GM19035 (cell line): ENCODE measurements at regions not wholly inside any gene's neighbourhood (a gene's known extent, or its start where the extent isn't known, plus 50 kb on each side); places are given as distances from the start of the nearest gene placed in this dataset.

Source experiments
- ATAC-seq: cut with Tn5 transposase; IDR thresholded peaks from one replicate; pipeline ENCODE4 v1.9.1; 2021; ENCODE audit not compliant: unreplicated experiment

DNA sequence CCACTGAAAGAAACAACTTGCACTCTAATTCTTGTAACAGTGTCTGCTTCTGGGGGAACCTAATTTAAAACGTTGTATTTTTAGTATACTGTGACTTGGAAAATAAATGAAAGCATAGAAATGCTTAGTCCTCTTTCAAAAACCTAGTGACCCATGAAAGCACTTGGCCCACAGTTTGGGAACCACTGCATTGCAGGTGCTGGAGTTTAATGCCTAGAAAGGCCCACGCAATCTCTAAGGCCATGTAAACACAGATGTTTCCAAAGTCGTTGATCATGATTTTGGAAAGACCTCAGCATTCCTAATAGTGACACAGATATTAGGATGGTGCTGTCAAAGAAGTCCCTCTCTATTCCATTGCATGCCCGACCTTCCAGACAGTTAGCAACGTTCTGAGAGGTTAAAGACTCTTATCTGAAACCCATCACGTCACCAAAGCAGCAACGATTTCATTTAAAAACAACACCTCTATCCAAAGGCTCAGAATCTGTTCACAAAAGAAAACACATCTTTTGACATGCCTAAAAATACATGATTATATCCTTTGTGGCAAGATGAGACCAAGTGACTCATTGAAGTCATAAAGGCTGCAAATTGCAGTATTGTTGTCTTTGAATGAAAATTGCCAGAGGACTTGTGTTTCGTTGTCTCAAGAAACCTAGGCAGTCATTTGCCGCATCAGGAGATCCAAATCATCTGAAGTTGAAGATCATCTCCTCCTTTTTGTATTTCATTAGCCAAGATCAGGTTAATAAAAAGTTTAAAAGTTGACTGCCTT lies 328.0 kb upstream of the ZNF507 start:
- no peak for ATAC-seq

DNA sequence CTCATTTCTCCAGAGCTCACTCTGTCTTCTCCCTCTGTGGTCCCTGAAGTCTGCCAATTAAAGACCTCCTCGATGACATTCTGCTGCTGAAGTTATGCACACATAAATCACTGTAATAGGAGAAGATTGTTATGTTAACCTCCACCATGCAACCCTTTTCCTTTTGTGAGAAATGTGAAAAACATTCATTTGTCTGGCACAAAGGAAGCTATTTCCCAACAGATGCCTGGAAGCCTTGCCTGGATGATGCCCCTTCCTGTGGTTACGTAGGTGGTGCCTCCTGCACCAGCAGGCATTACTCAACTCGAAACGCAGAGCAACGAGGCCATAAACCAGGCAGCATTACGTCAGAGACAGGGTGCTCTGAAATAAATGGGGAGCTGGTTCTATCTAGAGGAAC lies 327.4 kb upstream of the ZNF507 start:
- no peak for ATAC-seq

DNA sequence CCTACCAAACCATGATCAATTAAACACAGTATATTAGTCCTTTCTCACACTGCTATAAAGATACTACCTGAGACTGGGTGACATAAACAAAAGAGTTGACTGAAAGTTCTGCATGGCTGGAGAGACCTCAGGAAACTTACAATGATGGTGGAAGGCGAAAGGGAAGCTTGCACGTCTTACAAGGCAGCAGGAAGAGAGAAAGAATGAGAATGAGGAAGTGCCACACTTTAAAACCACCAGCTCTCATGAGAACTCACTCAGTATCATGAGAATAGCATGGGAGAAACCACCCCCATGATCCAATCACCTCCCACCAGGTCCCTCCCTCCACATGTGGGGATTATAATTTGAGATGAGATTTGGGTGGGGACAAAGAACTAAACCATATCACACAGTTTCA lies 324.9 kb upstream of the ZNF507 start:
- ATAC-seq, result no peak

DNA sequence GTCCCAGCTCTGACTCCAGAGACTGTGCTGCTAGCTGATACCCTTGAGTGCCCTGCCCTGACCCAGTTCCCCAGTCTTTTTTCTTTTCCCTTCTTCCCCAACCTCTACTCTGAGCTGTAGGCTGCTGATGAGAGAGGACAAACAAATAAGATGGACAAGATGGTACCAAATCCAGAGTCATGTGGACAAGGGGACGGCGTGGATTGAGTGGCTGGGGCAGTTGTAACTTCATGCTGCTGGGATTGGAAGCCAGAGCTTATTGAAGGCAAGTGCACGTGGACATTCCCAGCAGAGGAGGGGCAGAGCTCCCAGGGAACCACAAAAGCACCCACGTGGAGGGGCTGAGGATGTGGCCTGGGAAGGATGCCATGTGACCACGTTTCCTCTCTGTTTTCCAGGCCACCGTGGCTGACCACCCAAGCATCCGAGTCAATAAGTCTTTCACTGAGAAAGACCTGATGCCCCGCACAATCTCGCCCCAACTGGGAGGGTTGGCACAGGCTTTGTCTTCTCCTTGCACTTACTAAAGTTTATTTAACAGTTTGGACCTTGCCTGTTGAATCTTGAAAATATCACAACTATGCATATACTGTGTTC lies 323.3 kb upstream of the ZNF507 start:
- ATAC-seq, result no peak

DNA sequence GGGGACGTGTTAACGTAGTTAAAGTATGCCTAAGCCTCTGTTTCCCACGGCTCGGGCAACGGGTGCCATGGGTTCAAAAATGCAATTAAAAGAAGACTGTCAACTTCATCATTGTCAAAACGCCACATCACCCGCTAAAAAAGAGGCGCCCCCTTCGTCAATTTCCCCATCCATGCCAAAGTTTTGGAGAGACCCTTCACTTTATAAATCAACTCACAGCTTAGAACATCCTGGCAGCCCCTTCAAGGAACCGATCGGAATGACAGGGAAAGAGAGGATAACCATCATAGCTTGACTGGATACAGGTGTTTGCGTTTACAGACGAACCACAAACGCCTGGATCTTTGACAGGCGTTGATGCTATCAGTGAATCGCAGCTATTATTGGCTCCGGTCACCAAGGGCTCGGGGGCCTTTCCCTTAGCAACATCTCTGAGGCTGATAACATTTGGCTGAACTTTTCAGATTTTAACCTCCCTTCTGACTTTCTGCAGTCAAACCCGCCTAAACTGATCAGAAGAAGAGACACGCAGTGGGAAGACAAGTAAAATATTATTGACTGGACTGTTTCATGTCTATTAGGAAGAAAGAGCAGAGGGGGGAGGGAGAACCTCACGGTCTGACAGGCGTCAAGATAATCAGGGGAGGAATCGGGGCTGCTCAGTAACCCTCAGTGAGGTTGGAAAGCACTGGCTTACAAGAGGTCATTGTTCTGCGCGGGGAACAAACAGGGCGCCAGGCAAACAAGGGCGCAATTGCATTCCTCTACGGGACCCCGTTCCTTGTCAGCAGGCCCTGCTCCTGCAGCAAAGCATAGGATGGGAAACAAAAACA lies 322.5 kb upstream of the ZNF507 start:
- no peak for ATAC-seq

DNA sequence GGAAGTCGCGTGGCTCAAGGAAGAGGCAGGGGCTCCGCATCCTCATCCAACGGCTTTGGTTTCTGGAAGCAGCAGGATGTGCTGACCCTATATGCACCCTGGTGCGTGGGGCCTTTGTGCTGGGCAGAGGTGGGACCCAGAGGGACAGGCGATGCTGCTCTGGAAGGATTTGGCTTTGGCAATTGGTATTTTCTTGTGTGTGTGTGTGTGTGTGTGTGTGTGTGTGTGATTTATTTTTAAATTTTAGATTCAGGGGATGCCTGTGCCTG lies 321.9 kb upstream of the ZNF507 start:
- no peak for ATAC-seq

DNA sequence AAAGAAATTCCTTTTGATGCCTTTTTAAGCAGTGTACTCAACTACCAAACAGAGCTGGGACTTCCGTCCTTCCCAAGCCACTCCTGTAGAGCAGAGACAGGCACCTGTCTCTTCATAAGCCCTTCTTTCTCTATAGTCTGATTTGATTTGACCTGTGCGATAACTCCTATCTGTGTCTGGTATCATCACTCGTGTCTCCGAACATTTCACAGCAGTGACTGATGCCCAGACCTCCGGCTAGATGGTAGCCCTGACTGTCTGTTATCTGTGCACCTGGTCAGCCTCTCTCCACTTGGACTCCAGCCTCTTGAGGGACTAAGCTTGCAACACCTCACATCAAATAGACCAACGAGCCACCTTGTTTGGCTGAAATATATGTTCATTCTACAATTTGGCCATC lies 316.2 kb upstream of the ZNF507 start:
- no peak for ATAC-seq

DNA sequence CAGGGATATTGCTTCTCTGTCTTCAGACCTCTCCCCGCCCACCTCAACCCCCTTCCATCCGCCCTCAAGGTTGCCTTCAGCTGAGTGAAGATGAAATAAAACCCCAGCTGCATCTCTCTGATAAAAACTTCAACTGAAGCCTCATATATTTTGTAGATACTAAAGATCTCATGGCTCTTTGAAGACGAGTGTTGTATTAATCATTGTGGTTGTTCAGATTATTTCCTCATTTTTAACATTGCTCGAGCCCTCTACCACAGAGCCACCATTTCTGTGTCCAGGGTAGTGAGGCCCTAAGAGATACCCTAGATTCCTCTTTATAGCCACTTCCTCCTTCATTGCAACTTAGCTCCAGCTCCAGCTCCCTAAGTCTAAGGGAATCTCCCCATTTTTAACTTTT lies 312.8 kb upstream of the ZNF507 start:
- no peak for ATAC-seq

DNA sequence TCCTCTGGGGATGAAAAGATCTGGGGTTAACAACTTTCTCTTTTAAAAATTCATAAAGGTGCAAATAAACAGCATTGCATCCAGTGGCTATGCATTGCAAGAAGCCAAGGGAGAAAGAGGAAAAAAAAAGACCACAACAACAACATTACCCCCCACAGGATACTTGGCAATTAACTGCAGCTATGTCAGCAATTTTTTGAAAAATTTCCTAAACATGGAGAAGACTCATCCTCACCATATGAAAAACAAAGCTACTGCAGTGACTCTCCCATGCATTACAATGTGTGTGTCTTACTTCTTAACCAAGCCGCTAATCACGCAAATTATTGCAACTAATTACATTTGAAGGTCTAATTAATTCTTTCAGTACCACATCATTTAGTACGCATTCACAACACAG lies 309.8 kb upstream of the ZNF507 start:
- no peak for ATAC-seq

DNA sequence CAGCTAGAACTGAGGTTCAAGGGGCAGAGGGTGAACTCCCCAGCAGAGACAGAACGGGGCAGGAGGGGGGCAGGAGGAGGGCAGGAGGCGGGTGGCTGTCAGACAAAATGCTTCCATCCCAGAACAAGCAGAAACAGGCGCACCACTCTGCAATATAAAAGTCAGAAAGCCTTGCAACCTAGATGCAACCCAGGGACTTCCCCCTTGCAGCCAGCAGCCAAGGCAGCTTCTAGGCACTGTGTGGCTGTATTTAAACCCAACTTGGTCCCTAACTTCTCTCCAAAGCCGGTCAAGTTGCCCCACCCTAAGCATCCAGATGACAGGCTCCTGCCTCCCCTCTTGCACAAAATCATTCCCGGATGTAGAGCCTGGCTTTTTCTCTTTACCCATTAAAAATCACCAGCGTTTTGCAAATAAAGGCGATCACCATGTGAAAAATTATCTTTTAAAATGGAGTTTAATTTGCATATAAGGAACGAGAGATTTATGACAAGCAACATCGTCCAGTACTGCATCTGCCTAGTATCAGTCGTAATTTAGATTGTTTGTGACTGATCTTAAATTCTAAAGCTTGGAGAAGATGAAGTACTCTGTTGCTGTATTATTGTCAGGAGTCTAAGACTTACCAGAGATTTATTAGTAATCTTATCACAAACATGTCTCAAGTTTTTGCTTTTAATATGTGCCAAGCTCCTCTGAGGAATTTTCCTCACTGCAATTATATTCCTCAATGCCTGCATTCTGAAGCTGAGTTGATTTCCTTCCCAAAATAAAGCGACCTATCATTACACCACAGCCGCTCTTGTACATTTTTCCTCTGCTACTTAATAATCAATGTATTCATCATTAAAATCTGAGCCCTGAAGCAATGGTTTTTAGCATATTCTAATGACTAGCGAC lies 307.1 kb upstream of the ZNF507 start:
- ATAC-seq, result no peak

DNA sequence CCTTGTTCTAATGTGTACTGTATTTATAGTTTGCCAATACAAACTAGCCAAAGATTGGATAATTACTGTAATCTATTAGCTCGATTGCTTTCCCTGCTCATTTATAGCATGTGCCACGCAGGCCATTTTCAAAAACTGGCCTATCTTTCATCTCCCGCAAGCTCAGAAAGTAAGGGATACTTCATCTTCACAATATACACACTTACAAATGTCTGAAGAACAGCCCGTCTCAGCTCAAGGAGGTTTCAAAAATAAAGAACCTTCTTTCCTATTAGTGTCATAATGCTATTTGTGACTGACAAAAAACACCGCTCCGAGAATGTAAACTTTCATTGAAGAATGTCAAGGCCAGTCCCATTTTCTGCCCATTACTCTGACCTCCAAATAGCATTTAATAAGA lies 306.4 kb upstream of the ZNF507 start:
- no peak for ATAC-seq

DNA sequence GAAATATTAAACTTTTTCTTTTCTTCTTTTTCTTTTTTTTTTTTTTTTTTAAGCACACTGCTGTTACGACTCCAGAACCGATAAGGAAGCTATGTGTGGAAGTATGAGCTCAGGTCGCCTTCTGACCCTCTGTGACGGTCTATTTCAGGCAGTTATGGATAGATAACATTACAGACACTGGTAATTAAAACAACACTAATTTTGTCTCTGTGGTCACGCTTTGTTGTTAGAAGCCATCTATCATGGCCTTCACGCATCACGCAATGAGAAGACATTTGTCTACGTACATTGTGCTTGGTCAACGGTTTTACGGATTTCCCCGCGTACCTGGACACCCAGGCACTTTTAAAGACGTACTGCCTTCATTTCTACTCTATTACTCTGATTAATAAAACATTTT lies 306.0 kb upstream of the ZNF507 start:
- ATAC-seq, result no peak

DNA sequence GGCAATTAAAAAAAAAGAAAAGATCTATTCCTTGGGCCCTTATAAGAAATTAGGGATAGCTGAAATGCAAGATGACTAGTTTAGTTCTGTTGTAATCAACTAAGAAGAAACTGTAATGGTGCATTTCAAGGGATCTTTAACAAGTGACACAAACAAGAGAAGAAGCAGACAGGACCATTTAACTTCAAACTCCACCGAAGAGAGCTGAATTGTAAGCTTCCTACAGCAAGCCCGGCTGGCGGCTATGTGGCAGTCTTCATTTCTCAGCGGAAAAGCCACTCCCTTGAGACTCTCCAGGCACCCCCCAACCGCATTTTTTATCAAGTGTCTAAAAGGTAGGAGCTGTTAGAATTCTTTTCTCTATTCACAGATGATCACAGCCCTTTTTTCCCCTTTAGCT lies 305.2 kb upstream of the ZNF507 start:
- ATAC-seq, result no peak

DNA sequence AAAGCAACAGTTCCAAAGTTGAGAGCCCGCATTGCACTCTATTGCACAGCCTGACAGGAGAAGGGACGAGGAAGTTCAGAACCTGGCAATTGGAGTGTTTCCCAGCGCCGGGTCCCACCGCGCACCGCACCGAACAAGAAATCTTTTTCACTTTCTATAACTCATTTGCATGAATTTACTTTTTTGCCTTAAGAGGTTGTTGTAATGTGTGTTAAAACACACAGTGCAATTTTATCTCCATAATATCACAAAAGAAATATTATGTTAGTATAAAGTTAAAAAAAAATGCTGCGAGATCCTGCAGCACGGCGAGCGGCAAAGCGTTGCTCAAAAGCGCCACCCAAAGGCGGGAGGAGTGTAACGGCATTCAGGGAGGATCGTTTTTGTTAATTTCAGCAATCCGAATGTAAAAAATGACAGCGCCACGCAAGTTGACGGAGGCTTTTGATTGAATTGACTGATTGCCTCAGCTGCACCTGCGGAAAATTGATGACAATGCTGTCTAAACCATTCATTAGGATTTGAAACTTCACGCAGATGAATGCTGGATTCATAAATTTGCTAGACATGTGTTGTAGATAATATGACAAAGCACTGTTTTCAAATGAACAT lies 303.6 kb upstream of the ZNF507 start:
- ATAC-seq, result no peak

DNA sequence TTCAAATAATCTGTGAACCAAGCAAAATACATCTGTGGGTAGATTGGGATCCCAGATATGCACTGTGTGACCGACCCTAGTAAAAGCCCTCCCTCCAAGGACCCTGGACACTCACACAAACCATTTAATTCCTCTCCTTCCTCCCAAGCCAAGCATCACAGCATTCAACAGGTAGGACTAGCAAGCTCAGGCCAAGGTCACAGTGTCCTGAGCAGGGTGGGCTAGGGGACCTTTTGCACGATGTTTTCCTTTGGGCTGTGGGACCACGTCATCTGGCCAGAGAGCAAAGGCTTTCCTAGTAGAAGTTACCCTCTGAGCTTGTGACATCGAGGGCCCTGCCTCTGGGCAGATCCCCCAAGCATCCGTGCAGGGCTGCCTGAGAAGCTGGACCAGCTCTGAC lies 297.6 kb upstream of the ZNF507 start:
- no peak for ATAC-seq

DNA sequence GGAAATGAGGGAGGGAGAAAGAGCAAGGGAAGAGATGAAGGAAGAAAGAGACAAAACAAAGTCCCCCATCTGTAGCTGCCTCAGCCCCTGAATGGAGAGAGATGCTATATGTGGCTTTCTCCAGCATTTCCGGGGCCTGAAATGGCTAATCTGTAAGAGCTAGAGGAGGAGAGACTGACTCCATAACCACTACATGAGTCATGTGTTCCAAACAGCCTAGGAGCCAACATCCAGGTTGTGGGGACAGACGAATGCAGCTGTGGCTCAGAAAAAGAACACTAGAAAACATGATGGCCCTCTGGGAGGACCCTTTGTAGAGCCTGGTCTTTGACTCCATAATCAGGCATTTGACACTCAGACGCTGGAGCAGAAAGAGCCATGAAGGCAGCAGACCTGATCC lies 292.0 kb upstream of the ZNF507 start:
- ATAC-seq, result no peak

DNA sequence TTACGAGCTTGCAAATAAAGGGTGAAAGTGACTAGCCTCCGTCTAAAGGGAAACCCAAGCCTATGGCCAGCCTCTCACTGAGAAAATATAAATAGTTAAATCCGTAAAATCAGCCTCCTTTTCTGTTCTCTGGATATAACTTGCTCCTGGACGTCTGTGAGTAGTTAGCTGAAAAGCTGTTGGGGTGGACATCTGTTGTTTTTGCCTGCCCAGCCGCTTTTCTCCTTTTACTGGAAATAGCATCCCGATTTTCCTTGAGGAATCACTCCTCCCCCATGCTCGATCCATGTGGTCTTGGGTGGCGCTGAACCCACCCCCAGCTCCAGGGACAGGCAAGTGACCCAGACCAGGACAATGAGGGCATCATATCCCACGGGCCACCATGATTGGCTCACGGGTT lies 291.5 kb upstream of the ZNF507 start:
- no peak for ATAC-seq

DNA sequence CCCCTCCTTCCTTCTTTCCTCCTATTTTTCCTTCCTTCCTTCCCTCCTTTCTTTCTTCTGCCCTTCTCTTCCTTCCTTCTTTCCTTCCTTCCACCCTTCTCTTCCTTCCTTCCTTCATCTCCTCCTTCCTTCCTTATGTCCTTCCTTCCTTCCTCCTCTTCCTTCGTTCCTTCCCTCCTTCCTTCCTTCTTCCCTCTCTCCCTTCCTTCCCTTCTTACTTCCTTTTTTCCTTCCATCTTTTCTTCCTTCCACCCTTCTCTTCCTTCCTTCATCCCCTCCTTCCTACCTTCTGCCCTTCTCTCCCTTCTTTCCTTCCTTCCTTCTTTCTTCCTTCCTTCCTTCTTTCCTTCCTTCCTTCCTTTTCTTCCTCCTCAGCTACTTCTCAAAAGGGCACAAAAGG lies 287.3 kb upstream of the ZNF507 start:
- no peak for ATAC-seq

DNA sequence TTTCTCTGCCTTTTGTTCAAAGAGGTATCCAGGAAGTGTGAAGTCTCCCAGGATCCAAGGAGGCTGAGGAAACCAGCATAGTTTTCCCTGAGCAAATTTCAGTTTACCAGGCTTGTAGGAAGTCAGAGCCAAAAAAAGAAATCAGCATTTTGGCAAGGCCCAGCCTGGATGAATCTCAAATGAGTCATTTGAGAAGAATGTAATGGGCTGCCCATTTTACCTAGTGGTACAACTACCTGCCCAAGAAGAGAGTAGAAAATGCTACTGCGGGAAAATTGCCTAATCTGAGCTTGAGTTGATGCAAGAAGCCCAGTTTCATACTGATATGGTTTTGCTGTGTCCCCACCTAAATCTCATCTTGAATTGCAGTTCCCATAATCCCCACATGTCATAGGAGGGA lies 284.1 kb upstream of the ZNF507 start:
- ATAC-seq, result no peak

DNA sequence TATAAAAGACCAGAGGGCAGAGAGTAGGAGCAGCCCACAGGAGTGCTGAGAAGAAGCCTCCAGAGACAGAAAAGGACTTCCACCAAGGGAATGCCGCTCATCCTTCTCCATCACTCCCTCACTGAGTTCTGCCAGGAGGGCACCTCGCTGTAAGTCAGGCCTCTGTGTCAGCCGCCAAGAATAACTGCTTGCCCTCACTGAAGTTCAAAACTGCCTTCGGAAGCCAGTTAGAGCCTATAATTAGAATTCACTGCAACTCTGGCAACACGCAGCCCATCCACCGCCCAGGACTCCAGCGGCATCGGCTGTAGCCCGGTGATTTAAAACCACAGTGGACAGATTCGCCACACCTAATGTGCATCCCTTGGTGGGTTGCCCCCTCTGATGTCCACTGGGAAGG lies 281.8 kb upstream of the ZNF507 start:
- no peak for ATAC-seq

DNA sequence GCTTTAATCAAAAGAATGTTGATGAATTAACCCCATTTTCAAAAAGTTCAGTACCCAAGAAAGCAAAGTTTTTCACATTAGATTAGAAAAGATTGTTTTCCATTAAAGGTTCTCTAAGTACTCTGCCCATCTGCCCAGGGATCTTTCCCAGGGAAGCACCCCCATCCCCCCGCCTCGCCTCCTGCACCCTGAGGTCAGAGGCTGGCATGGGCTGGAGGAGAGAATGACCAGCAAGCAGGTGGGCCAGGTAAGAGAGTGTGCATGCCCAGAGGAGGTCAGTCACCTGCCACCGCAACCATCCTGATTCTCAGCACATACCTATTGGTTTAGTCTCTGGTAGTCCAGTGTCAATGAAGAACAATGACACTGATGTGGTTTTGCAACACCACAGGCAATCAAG lies 279.4 kb upstream of the ZNF507 start:
- no peak for ATAC-seq
